DND-41 (cell line): ENCODE measurements at regions not wholly inside any gene's neighbourhood (a gene's known extent, or its start where the extent isn't known, plus 50 kb on each side); places are given as distances from the start of the nearest gene placed in this dataset.

ENCODE experiments used
- ATAC-seq: fragments of 200-7000 bp; cut with Tn5 transposase; 3 replicates; pipeline ENCODE4 v1.9.1; 2021; ENCODE audit warnings: low read depth; ENCODE audit not compliant: insufficient read depth
- DNase-seq: peaks from one replicate; pipeline ENCODE4 v3.0.0-alpha.2; 2020
- H2AFZ ChIP-seq: 2 replicates; pipeline ENCODE4 v1.6.0; 2012; ENCODE audit warnings: low read depth, low read length
- H3K27ac ChIP-seq: 2 replicates; pipeline ENCODE4 v1.5.1; 2012; ENCODE audit warnings: low read length, inconsistent platforms
- H3K27me3 ChIP-seq: fragments of 200-600 bp; sonication (generic); 2 replicates; pipeline ENCODE4 v1.6.0; 2012; ENCODE audit warnings: low read length, mild to moderate bottlenecking, inconsistent platforms; ENCODE audit not compliant: insufficient read depth, poor library complexity
- H3K36me3 ChIP-seq: 2 replicates; pipeline ENCODE4 v1.5.1; 2012; ENCODE audit warnings: low read length, inconsistent platforms; ENCODE audit not compliant: insufficient read depth
- H3K4me1 ChIP-seq: 2 replicates; pipeline ENCODE4 v1.5.1; 2012; ENCODE audit warnings: mild to moderate bottlenecking, low read length; ENCODE audit not compliant: insufficient read depth
- H3K4me2 ChIP-seq: 2 replicates; pipeline ENCODE4 v1.6.0; 2012; ENCODE audit warnings: mild to moderate bottlenecking, moderate library complexity, low read length, inconsistent platforms; ENCODE audit not compliant: insufficient read depth
- H3K4me3 ChIP-seq, 2 experiments: fragments of 200-600 bp in 1 of 2; shearing (Covaris generic) in 1 of 2; 2 replicates each; pipeline ENCODE4 v1.5.1; 2012 to 2016; ENCODE audit warnings: inconsistent platforms in 2 of 2, low read length in 2 of 2, mild to moderate bottlenecking in 2 of 2, low read depth in 1 of 2, moderate library complexity in 1 of 2
- H3K79me2 ChIP-seq: 2 replicates; pipeline ENCODE4 v1.6.0; 2012; ENCODE audit warnings: low read length, inconsistent platforms; ENCODE audit not compliant: insufficient read depth
- H3K9ac ChIP-seq: 2 replicates; pipeline ENCODE4 v1.6.0; 2012; ENCODE audit warnings: low read depth, mild to moderate bottlenecking, inconsistent platforms, low read length, moderate library complexity
- H3K9me3 ChIP-seq: 2 replicates; pipeline ENCODE4 v1.5.1; 2012; ENCODE audit warnings: low read length, moderate library complexity, mild to moderate bottlenecking, inconsistent platforms; ENCODE audit not compliant: insufficient read depth, severe bottlenecking
- H4K20me1 ChIP-seq: 2 replicates; pipeline ENCODE4 v1.6.0; 2012; ENCODE audit warnings: low read length; ENCODE audit not compliant: insufficient read depth
- CTCF ChIP-seq: IDR thresholded peaks from 2 replicates; pipeline ENCODE4 v1.5.1; 2012; ENCODE audit warnings: borderline replicate concordance, low read length, moderate library complexity, mild to moderate bottlenecking; ENCODE audit not compliant: poor library complexity, severe bottlenecking; ENCODE audit errors: extremely low read depth
- EZH2 ChIP-seq: IDR thresholded peaks from 3 replicates; pipeline ENCODE4 v1.6.1; 2012; ENCODE audit warnings: borderline replicate concordance, low read depth, mild to moderate bottlenecking, moderate library complexity, low read length, inconsistent platforms; ENCODE audit not compliant: severe bottlenecking

GRCh38 chr15:53840681-53841080 lies 81.2 kb upstream of the WDR72 start:
- H2AFZ ChIP-seq, result no peak overlapping the region
- no peaks in the 10 kb centered on the region for H3K79me2 ChIP-seq
- no peak overlapping the region for H3K27ac ChIP-seq
- no peak for ATAC-seq
- H3K9ac ChIP-seq, result no peak overlapping the region
- TF ChIP-seq EZH2 (no peak), CTCF (no peak)
- no peak overlapping the region for H3K4me2 ChIP-seq
- H3K36me3 ChIP-seq, result no peaks in the 10 kb centered on the region
- no peak for DNase-seq
- no peak overlapping the region for H3K4me3 ChIP-seq
- H3K9me3 ChIP-seq, result no peaks in the 10 kb centered on the region
- no peaks in the 10 kb centered on the region for H3K4me1 ChIP-seq
- no peaks in the 10 kb centered on the region for H3K27me3 ChIP-seq
- no peaks in the 10 kb centered on the region for H4K20me1 ChIP-seq

- Histone ChIP-seq H3K79me2 (no peaks in the 10 kb centered on the region), H3K36me3 (no peaks in the 10 kb centered on the region), H3K4me1 (no peaks in the 10 kb centered on the region), H3K4me2 (no peak overlapping the region), H3K9ac (no peak overlapping the region), H4K20me1 (no peaks in the 10 kb centered on the region), H3K27me3 (no peaks in the 10 kb centered on the region), H3K4me3 (no peak overlapping the region), H3K9me3 (no peaks in the 10 kb centered on the region), H3K27ac (no peak overlapping the region), H2AFZ (no peak overlapping the region)
- ATAC-seq (no peak), DNase-seq (peak; percentile 7)
- TF ChIP-seq EZH2 (no peak), CTCF (no peak)
Measured at GRCh38 chr15:53837263-53837662, 77.8 kb upstream of the WDR72 start.

- H3K4me1 ChIP-seq, result no peaks in the 10 kb centered on the region
- H2AFZ ChIP-seq, result no peak overlapping the region
- TF ChIP-seq EZH2, result no peak
- no peak for TF ChIP-seq CTCF
- H3K27me3 ChIP-seq, result no peaks in the 10 kb centered on the region
- ATAC-seq, result no peak
- no peak overlapping the region for H3K4me2 ChIP-seq
- no peak overlapping the region for H3K4me3 ChIP-seq
- no peaks in the 10 kb centered on the region for H3K36me3 ChIP-seq
- no peaks in the 10 kb centered on the region for H3K9me3 ChIP-seq
- no peaks in the 10 kb centered on the region for H3K79me2 ChIP-seq
- H4K20me1 ChIP-seq, result no peaks in the 10 kb centered on the region
- no peak for DNase-seq
- no peak overlapping the region for H3K9ac ChIP-seq
- H3K27ac ChIP-seq, result no peak overlapping the region
Measured at GRCh38 chr15:53836618-53837017, 77.2 kb upstream of the WDR72 start.

- no peaks in the 10 kb centered on the region for H3K4me1 ChIP-seq
- no peaks in the 10 kb centered on the region for H3K79me2 ChIP-seq
- no peak overlapping the region for H3K4me3 ChIP-seq
- no peak overlapping the region for H2AFZ ChIP-seq
- ATAC-seq (no peak), DNase-seq (no peak)
- no peaks in the 10 kb centered on the region for H4K20me1 ChIP-seq
- TF ChIP-seq EZH2 (no peak), CTCF (no peak)
- H3K36me3 ChIP-seq, result no peaks in the 10 kb centered on the region
- no peak overlapping the region for H3K4me2 ChIP-seq
- no peaks in the 10 kb centered on the region for H3K9me3 ChIP-seq
- no peaks in the 10 kb centered on the region for H3K27me3 ChIP-seq
- H3K27ac ChIP-seq, result no peak overlapping the region
- no peak overlapping the region for H3K9ac ChIP-seq
Measured at GRCh38 chr15:53835309-53835708, 75.8 kb upstream of the WDR72 start.
